ENCODE measurements at regions not wholly inside any gene's neighbourhood (a gene's known extent, or its start where the extent isn't known, plus 50 kb on each side); places are given as distances from the start of the nearest gene placed in this dataset.

DNA sequence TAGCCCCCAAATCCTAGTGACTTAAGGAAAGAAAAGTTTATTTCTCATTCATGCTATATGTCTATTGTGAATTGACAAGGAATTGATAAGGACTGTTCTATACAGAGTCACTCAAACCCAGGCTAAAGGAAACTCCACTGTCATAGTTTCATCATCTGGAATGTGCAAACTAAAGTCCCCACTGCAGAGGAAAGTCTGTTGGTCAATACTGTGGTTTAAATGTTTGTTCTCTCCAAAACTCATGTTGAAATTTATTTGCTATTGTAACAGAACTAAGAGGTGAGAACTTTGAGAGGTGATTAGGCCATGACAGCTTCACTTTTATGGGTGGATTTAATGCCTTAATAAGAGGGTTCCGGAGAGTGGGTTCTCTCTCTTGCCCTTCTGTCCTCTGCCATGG, 149.6 kb downstream of the COX18 start:
- no TSS peak for BruUV-seq (replicated peaks)
- ChIA-PET POLR2A (no interaction called here), CTCF (ENCODE audit: low intra/inter-chr PET ratio) (no interaction called here)
- in situ Hi-C loops (cut with MboI) (no loop called here), intact Hi-C loops (cut with micrococcal nuclease) (no loop called here)
- Histone ChIP-seq H2AFZ (ENCODE audit: low read depth, low read length) (no peak overlapping the region), H4K20me1 (replicated peaks; ENCODE audit: control insufficient read depth, insufficient read depth, low read length) (no peaks in the 10 kb centered on the region), H3K36me3 (ENCODE audit: control insufficient read depth, insufficient read depth, low read length) (no peaks in the 10 kb centered on the region), H3K4me2 (ENCODE audit: insufficient read depth, low read length) (no peak overlapping the region), H3K9me1 (ENCODE audit: control insufficient read depth, insufficient read depth, low read length) (no peaks in the 10 kb centered on the region), H3K27me3 (ENCODE audit: control insufficient read depth in 2 of 2, insufficient read depth in 2 of 2, low read length in 2 of 2) (no peaks in the 10 kb centered on the region), H3K9me3 (replicated peaks; ENCODE audit: control insufficient read depth, insufficient read depth, low read depth, low read length) (no peaks in the 10 kb centered on the region; the same call in 1 of the 2 replicates), H3K4me1 (replicated peaks in 1 of 2; ENCODE audit: control insufficient read depth in 2 of 2, insufficient read depth in 2 of 2, low read length in 2 of 2) (no peaks in the 10 kb centered on the region), H3K4me3 (no peak overlapping the region), H3K79me2 (ENCODE audit: control insufficient read depth, insufficient read depth, low read length) (no peaks in the 10 kb centered on the region), H3K27ac (ENCODE audit: extremely low read depth, low read depth, low read length) (no peak overlapping the region), H3K9ac (ENCODE audit: insufficient read depth in 1 of 2, low read depth in 2 of 2, low read length in 2 of 2) (no peak overlapping the region)
- DNase-seq (ENCODE audit: extremely low read depth in 1 of 4, low spot score in 3 of 4) = no peak
- no peak for FAIRE-seq
- ATAC-seq = no peak
- WGBS (ENCODE audit: insufficient coverage, low coverage, missing lambda C conversion rate) = 14% methylated on average over 1 of the region's 1 CpG
- TF ChIP-seq, protein P1, sequence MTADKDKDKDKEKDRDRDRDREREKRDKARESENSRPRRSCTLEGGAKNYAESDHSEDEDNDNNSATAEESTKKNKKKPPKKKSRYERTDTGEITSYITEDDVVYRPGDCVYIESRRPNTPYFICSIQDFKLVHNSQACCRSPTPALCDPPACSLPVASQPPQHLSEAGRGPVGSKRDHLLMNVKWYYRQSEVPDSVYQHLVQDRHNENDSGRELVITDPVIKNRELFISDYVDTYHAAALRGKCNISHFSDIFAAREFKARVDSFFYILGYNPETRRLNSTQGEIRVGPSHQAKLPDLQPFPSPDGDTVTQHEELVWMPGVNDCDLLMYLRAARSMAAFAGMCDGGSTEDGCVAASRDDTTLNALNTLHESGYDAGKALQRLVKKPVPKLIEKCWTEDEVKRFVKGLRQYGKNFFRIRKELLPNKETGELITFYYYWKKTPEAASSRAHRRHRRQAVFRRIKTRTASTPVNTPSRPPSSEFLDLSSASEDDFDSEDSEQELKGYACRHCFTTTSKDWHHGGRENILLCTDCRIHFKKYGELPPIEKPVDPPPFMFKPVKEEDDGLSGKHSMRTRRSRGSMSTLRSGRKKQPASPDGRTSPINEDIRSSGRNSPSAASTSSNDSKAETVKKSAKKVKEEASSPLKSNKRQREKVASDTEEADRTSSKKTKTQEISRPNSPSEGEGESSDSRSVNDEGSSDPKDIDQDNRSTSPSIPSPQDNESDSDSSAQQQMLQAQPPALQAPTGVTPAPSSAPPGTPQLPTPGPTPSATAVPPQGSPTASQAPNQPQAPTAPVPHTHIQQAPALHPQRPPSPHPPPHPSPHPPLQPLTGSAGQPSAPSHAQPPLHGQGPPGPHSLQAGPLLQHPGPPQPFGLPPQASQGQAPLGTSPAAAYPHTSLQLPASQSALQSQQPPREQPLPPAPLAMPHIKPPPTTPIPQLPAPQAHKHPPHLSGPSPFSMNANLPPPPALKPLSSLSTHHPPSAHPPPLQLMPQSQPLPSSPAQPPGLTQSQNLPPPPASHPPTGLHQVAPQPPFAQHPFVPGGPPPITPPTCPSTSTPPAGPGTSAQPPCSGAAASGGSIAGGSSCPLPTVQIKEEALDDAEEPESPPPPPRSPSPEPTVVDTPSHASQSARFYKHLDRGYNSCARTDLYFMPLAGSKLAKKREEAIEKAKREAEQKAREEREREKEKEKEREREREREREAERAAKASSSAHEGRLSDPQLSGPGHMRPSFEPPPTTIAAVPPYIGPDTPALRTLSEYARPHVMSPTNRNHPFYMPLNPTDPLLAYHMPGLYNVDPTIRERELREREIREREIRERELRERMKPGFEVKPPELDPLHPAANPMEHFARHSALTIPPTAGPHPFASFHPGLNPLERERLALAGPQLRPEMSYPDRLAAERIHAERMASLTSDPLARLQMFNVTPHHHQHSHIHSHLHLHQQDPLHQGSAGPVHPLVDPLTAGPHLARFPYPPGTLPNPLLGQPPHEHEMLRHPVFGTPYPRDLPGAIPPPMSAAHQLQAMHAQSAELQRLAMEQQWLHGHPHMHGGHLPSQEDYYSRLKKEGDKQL (CRISPR knock-in tag; IDR thresholded peaks at IDR 0.05; ENCODE audit: borderline replicate concordance) = no peak
- no peak for TF ChIP-seq NR2C2 (CRISPR knock-in tag; IDR thresholded peaks at IDR 0.05)
- no peak for TF ChIP-seq NR2C2 (tag; IDR thresholded peaks at IDR 0.05)
- no peak for TF ChIP-seq TSC22D4 (tag; IDR thresholded peaks at IDR 0.05)
- TF ChIP-seq ZFP36 (IDR thresholded peaks at IDR 0.05; ENCODE audit: low read depth, low read length, partially characterized antibody) = no peak
- no peak for TF ChIP-seq ZNF589 (CRISPR knock-in tag; IDR thresholded peaks at IDR 0.05; ENCODE audit: low read depth)
- TF ChIP-seq, protein P2, sequence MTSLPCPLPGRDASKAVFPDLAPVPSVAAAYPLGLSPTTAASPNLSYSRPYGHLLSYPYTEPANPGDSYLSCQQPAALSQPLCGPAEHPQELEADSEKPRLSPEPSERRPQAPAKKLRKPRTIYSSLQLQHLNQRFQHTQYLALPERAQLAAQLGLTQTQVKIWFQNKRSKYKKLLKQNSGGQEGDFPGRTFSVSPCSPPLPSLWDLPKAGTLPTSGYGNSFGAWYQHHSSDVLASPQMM (CRISPR knock-in tag; IDR thresholded peaks at IDR 0.05) = no peak
- TF ChIP-seq HSF4 (CRISPR knock-in tag; IDR thresholded peaks at IDR 0.05; ENCODE audit: borderline replicate concordance) = no peak
- TF ChIP-seq, protein P3, sequence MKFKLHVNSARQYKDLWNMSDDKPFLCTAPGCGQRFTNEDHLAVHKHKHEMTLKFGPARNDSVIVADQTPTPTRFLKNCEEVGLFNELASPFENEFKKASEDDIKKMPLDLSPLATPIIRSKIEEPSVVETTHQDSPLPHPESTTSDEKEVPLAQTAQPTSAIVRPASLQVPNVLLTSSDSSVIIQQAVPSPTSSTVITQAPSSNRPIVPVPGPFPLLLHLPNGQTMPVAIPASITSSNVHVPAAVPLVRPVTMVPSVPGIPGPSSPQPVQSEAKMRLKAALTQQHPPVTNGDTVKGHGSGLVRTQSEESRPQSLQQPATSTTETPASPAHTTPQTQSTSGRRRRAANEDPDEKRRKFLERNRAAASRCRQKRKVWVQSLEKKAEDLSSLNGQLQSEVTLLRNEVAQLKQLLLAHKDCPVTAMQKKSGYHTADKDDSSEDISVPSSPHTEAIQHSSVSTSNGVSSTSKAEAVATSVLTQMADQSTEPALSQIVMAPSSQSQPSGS (CRISPR knock-in tag; IDR thresholded peaks at IDR 0.05) = no peak
- TF ChIP-seq TAF9B (IDR thresholded peaks at IDR 0.05; ENCODE audit: partially characterized antibody) = no peak
- TF ChIP-seq MYC (IDR thresholded peaks at IDR 0.05; ENCODE audit: low read depth, low read length) = no peak
- no peak for TF ChIP-seq MYC (CRISPR knock-in tag; IDR thresholded peaks at IDR 0.05; ENCODE audit: borderline replicate concordance, low read depth)
- TF ChIP-seq CREB1 (IDR thresholded peaks at IDR 0.05) = no peak
- no peak for TF ChIP-seq CREB1 (CRISPR knock-in tag; IDR thresholded peaks at IDR 0.05)
- TF ChIP-seq KLF6 (CRISPR knock-in tag; IDR thresholded peaks at IDR 0.05; ENCODE audit: borderline replicate concordance) = no peak
- no peak for TF ChIP-seq CBX5 (IDR thresholded peaks at IDR 0.05; ENCODE audit: borderline replicate concordance, low read depth)
